ENCODE measurements at regions not wholly inside any gene's neighbourhood (a gene's known extent, or its start where the extent isn't known, plus 50 kb on each side); places are given as distances from the start of the nearest gene placed in this dataset.

DNA sequence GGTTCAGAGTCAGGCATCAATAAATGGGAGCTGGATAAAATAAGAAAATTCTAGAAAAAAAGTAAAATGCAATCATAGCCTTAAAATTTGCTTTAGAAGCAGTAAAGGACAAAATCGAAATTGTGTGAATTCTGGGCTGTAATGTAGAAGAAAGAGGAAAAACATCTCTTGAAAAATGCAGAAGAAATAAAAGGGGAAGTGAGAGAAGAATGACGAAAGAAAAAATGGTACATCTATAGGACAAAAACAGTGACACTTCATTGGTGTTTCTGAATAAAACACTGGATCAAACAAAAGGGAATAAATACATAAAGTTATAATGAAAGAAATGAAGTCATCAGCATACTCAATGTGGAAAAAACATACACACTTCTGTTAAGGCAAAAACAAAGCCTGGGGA is 642.3 kb downstream of the ACTL7B start:
- TF ChIP-seq CTCF (conservative IDR thresholded peaks at IDR 0.05 in 1 of 2, IDR thresholded peaks at IDR 0.05 in 1 of 2; ENCODE audit: extremely low read depth in 1 of 2, insufficient read depth in 1 of 2, low read depth in 1 of 2, low read length in 2 of 2) (no peak), EZH2 (IDR thresholded peaks at IDR 0.05; ENCODE audit: borderline replicate concordance, low read length) (no peak)
